ENCODE measurements at regions not wholly inside any gene's neighbourhood (a gene's known extent, or its start where the extent isn't known, plus 50 kb on each side); places are given as distances from the start of the nearest gene placed in this dataset.

DNA sequence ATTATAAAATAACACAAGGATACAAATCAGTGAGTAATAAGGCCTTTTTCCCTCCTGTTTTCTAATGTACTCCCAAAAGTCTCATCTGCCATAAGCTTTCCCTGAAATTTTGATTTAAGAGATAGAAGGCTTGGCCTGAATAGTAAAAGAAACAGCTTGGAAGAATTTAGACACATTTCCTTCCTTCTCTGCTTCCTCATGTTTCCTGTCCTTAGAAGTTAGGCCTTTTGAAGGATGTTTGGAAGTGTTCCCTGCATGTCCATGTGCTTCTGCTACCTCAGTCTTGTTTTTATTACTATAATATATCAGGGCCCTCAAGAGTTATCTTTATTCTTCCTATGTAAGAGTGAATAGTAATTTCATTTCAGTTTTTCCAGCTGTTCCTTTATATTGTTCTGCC, 242.7 kb downstream of the DEPDC1B start:
- TF ChIP-seq, protein P1, sequence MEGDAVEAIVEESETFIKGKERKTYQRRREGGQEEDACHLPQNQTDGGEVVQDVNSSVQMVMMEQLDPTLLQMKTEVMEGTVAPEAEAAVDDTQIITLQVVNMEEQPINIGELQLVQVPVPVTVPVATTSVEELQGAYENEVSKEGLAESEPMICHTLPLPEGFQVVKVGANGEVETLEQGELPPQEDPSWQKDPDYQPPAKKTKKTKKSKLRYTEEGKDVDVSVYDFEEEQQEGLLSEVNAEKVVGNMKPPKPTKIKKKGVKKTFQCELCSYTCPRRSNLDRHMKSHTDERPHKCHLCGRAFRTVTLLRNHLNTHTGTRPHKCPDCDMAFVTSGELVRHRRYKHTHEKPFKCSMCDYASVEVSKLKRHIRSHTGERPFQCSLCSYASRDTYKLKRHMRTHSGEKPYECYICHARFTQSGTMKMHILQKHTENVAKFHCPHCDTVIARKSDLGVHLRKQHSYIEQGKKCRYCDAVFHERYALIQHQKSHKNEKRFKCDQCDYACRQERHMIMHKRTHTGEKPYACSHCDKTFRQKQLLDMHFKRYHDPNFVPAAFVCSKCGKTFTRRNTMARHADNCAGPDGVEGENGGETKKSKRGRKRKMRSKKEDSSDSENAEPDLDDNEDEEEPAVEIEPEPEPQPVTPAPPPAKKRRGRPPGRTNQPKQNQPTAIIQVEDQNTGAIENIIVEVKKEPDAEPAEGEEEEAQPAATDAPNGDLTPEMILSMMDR (IDR thresholded peaks at IDR 0.05), result no peak
- TF ChIP-seq POLR2AphosphoS5 (IDR thresholded peaks at IDR 0.05) (no peak), EP300 (IDR thresholded peaks at IDR 0.05) (no peak)
